GM12872 (cell line): ENCODE measurements at regions not wholly inside any gene's neighbourhood (a gene's known extent, or its start where the extent isn't known, plus 50 kb on each side); places are given as distances from the start of the nearest gene placed in this dataset.

ENCODE experiments used
- CTCF ChIP-seq: IDR thresholded peaks from 3 replicates; pipeline ENCODE4 v1.5.1; 2011; ENCODE audit warnings: low read depth, mild to moderate bottlenecking, low read length, moderate library complexity; ENCODE audit not compliant: insufficient read depth

GRCh38 chr5:56459394-56460194 is 226.5 kb upstream of the ANKRD55 start:
- TF ChIP-seq CTCF, result no peak

GRCh38 chr5:56457887-56458812 is 225.0 kb upstream of the ANKRD55 start:
- TF ChIP-seq CTCF, result no peak

- TF ChIP-seq CTCF, result no peak
Observed at GRCh38 chr5:56456002-56456401, 222.9 kb upstream of the ANKRD55 start.

GRCh38 chr5:56455417-56455816 is 222.3 kb upstream of the ANKRD55 start:
- TF ChIP-seq CTCF, result no peak

GRCh38 chr5:56454219-56454862 is 221.2 kb upstream of the ANKRD55 start:
- TF ChIP-seq CTCF, result no peak

GRCh38 chr5:56451742-56452141 is 218.6 kb upstream of the ANKRD55 start:
- no peak for TF ChIP-seq CTCF

- TF ChIP-seq CTCF, result no peak
Observed at GRCh38 chr5:56450766-56451165, 217.6 kb upstream of the ANKRD55 start.
